GM19043 (cell line): ENCODE measurements at regions not wholly inside any gene's neighbourhood (a gene's known extent, or its start where the extent isn't known, plus 50 kb on each side); places are given as distances from the start of the nearest gene placed in this dataset.

ENCODE experiments used
- ATAC-seq: cut with Tn5 transposase; IDR thresholded peaks from one replicate; pipeline ENCODE4 v1.9.1; 2021; ENCODE audit warnings: low read depth; ENCODE audit not compliant: unreplicated experiment

GRCh38 chr12:124390442-124391097 is 95.7 kb downstream of the RFLNA start:
- ATAC-seq, result no peak

DNA sequence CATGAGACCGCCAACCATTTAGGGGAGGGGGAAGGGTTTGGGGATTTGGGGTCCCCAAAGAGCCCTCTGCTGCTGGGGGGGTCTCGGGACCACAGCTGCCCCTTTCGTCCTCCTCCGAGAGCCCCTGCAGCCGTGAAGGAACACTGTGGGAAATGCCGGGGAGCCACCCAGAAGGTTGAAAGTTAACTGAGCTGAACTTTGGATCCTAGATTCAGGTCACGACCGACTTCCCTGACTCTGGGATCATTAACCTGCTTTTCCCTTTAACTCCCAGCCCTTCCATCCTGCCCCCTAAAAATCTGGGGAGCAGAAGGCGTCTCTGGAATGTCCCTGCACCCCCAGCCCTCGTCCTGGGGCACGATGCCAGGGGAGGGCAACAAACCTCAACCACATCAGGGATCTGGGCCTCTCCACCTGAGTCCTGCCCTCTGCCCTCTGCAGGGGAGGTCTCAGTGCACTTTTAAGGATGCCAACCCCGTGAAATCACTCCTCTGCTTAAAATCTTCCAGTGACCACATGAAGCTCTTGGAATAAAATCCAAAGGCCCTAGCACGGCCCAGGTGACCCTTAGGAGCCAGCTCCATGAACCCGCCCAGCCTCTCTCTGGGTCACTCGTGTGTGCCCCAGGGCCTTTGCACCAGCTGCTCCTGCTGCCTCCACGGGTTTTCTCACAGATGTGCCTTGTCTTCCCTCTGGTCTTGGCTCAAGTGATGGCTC is 95.0 kb downstream of the RFLNA start:
- no peak for ATAC-seq

DNA sequence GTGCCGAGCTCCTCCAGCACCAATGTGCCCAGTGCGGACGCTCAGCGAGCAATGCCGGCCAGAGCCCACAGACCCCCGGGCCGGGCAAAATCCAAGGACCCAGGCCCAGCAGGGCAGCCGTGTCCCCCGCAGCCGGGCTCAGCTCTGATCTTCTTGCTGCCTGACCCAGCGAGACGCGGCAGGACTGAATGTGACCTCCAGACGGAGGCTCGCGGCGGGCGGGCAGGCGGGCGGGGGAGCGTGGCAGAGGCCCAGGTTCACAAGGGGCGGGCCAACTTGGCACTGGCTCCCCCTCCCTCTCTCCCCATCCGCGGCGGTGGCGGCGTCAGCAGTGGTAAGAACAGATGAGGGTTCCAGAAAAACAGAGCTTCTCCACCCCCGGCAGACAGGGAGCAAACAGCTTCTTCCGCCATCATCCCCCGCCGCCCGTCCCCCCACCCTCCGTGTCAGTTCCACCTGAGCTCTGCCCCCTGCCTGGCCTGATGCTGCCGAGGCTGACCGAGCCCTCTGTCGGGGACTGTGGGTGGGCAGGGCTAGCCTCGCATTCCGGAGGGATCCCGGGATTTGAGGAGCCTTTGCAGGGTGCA is 94.3 kb downstream of the RFLNA start:
- no peak for ATAC-seq

DNA sequence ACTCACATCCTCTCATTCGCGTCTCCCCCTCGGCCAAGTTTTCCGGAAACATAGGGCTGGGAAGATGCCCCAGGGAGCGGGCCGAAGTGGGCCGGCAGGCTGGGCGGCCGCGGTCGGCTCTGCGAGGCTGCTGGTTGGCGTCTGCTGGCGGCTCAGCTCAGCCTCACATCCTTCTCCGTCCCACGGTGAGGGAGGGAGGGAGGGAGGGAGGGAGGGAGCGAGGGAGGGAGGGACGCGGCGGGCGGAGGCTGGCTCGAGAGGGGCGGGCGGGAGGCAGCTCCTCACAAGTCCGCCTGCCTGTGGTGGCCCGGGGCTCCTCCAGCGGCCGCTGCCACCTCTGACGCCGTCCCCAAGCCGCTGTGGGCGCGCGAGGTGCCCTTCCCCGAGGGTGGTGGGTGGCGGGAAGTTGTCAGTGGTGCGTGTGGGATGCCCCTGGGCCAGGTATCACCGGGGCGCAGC is 93.8 kb downstream of the RFLNA start:
- no peak for ATAC-seq

- no peak for ATAC-seq
These were observed 93.3 kb downstream of the RFLNA start for GRCh38 chr12:124388038-124388671.

DNA sequence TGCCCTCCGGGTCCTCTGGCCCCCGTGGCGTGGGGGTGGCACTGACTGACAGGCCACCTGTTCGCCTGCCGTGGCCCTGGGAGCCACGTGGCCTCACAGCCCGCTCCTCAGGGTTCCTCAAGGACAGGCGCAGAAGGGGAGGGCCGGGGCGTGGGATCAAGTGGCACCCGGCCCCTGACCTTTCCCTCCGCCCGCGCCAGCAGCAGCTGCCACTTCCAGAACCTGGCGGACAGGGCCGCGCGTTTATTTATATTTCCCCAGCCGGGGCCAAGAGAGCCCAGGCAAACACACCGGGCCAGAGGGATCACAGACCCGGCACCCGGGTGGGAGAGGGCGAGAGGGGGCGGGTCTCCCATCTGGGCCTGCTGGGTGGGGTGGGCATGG is 92.6 kb downstream of the RFLNA start:
- no peak for ATAC-seq

- ATAC-seq, result no peak
These were observed 92.0 kb downstream of the RFLNA start for GRCh38 chr12:124386661-124387527.

GRCh38 chr12:124386059-124386458 is 91.2 kb downstream of the RFLNA start:
- no peak for ATAC-seq

DNA sequence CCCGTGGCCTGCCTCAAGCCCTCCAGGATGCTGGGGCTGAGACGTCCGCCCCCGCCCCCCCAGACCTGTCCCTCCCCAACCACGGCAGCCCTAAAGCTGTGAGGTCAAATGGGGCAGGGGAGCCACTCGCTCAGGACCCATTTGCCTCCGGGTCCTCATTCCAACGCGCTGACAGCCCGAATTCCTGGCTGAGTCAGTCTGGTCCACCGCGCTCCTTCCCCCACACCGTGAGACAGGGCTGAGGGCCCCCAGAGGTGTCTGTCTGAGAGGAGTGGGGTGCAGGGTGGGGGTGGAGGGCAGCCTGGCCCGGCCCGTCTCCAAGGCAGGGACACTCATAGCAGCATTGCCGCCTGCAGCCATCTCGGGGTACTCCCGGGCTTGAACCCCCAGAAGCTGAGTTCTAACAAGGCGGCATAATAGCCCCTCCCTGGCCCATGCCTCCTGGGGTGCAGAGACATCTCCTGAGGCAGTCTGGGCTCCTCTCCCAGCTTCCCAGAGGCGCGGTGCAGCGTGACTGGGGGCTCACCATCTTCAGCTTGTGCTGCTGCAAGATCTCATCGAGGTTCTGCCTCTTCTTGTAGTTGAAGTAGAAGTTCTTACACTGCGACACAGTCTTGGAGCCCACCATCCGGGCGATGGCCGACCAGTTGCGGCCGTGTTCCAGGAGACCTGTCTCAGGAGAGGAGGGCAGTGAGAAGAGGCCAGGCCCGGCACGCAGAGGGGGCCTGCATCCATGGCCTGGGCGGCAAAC is 90.5 kb downstream of the RFLNA start:
- ATAC-seq, result no peak

GRCh38 chr12:124384299-124384894 is 89.5 kb downstream of the RFLNA start:
- no peak for ATAC-seq

DNA sequence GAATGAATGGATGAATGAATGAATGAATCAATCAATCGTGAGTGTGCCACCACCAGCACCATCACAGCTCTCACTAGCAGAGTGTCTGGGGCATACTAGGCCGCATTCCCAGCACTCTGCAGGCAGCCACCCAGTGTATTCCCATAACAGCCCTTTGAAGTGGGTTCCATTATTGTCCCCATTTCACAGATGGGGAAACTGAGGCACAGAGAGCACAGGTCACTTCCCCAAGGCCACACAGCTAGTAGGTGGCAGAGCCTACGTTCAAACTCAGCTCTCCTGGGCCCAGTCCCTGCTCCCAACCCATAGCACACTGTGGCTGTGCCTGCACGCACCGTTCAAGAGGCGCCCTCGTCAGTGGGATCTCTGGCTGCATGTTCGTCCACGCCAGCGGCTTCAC is 88.1 kb downstream of the RFLNA start:
- no peak for ATAC-seq

- no peak for ATAC-seq
These were observed 86.8 kb downstream of the RFLNA start for GRCh38 chr12:124381456-124382296.

DNA sequence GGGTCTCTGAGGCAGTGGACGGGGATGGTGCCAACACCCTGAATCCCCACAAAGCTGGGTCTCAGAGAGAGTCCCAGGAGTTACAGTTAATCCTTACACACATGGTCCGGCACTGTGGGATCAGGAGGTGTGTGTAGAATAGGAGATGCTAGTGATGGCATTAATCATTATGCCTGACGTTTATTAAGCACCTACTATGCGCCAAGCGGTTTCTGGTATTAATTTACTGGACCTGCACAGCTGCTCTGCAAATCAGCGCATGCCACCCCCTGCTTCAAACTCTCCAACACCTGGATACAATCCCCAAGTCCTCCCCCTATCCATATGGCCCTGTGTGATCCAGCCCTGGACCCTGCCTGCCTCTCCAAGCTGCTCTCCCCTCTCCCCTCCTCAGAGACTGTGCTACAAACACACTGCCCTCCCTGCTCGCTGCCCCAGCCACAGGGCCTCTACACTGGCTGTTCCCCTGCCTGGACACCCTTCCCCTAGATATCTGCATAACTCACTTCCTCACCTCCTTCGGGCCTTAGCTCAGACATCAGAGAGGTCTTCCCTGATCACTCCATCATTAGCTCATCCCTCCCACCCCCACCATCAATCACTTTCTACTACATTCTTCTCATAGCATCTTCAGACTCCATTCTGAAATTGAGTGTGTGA is 86.0 kb downstream of the RFLNA start:
- ATAC-seq, result no peak

GRCh38 chr12:124379938-124380754 is 85.3 kb downstream of the RFLNA start:
- no peak for ATAC-seq

- ATAC-seq, result no peak
These were observed 84.6 kb downstream of the RFLNA start for GRCh38 chr12:124379379-124379937.

DNA sequence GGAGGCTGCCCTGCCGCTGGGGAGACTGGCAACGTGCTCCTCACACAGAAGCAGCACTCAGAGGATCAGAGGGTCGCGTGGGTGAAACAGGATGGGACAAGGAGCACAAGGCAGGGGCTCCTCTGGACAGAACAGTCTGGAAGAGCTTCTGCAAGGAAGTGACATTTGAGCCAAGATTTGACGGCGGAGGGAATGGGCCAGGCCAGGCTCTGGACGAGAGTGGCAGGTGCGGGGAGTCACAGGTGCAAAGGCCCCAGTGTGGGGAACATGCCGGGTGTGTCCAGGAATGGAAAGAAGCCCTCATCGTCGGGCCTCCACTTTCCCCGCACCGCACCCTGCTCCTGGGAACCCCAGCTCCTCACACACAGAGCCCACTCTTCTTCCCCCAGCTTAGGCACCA is 84.0 kb downstream of the RFLNA start:
- ATAC-seq, result no peak

- no peak for ATAC-seq
These were observed 83.2 kb downstream of the RFLNA start for GRCh38 chr12:124377981-124378509.
